Stimulated activated CD4-positive, alpha-beta T cell treated with anti-CD3 and anti-CD28 coated beads, Interleukin-4, amount 100 ng/mL, for 24 hours (primary cell): ENCODE measurements at regions not wholly inside any gene's neighbourhood (a gene's known extent, or its start where the extent isn't known, plus 50 kb on each side); places are given as distances from the start of the nearest gene placed in this dataset.
"Not testable (repeated sequence)": the region's sequence is repeated elsewhere in the genome, so short reads cannot be mapped to it uniquely, and the experiment has no call there.

Experiments used
- DNase-seq: peaks from one replicate; pipeline ENCODE4 v3.0.0-alpha.2; 2020

DNA sequence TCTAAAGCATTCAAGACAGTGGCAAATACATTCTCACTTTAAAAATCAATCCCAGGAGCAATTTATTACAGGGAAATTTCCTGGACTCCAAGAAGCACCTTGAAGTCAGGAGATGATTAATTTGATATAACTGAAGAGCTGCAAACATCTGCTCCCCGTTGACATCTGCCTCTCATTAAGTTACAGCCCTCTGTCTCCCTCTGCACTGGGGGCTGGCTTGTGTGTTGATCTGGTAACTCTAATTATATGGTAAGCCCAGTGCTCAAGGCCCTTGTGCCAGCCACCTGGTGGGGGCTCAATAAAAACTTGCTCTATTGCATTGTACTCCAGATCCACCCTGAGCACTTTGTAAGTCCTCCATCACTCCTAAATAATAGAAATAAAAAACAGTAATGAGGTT is 131.1 kb upstream of the ZNF462 start:
- no peak for DNase-seq

DNA sequence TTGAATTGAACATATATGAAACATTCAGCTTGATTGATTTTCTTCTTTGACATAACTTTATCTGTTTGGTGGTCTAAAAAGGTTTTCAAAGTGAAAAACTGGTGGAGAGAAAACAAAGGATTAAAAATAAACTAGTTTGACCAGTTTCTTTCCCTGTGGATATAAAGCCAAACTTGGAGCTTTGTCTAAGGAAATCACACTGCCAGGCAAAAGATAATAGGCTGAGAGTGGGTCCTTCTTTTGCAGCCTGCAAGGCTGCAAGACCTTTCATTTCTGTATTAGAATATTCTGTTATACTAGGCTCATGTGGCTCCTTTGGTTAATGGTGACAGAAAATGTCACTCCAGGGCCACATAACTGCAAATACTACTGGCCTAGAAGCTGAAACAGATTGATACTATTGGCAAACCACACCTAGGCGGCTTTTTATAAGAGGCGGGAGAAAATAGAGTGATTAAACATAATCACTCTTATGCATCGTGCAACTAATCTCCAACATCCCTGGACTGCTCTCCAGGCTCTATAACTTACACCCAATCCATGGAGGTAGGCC is 129.1 kb upstream of the ZNF462 start:
- no peak for DNase-seq

- DNase-seq, result no peak
Measured at GRCh38 chr9:106737516-106737915, 125.5 kb upstream of the ZNF462 start.

DNA sequence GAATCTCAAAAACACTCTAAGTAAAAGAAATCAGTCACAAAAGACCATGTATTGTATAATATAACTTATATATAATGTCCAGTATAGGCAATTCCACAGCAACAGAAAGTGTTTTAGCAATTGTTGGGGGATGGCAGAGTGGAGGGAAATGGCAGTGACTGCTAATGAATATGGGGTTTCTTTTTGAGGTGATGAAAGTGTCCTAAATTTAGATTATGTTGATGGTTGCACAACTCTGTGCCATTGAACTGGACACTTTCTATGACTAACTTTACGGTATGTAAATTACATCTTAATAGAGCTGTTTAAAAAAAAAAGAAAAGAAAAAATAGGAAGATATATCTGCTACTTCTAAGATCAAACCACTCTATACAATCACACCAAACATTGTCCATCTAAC is 124.9 kb upstream of the ZNF462 start:
- DNase-seq, result no peak

- DNase-seq, result no peak
Measured at GRCh38 chr9:106745457-106745856, 117.5 kb upstream of the ZNF462 start.

DNA sequence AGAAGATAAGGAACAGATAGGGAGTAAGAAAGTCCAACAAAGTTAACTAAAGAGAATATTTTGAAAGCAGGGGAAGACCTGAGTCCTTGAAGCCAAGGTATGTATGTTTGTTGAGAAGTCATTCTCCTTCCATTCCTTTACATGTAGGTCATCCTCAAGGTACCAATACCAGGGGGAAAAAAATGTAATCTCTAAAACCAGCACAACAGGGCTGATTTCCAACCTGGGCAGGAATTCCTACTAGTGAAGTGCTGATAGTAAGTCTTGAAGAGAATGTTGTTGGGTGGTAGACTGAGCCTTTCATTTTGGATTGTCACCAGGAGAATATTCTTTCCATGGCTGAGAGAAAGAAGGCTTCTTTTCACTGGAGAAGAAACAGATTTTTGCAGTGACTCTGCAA is 117.1 kb upstream of the ZNF462 start:
- DNase-seq, result no peak

DNA sequence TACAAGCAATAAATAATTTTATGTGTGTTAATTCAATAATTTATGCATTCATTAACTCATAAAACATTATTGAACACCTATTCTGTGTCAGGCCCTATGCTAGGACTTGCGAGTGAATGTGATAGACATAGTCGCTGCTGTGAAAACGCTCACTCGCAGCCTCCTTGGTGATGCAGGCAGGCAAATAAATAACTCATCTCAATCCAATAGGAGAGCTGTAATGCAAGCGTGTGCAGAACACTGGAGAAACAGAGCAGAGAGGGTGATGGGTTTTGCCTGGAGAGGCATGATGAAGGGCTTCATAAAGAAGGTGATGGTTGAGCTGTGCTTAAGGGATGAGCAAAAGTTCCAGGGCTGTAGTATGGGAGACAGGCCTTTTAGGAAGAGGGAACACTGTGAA is 111.3 kb upstream of the ZNF462 start:
- DNase-seq, result no peak

DNA sequence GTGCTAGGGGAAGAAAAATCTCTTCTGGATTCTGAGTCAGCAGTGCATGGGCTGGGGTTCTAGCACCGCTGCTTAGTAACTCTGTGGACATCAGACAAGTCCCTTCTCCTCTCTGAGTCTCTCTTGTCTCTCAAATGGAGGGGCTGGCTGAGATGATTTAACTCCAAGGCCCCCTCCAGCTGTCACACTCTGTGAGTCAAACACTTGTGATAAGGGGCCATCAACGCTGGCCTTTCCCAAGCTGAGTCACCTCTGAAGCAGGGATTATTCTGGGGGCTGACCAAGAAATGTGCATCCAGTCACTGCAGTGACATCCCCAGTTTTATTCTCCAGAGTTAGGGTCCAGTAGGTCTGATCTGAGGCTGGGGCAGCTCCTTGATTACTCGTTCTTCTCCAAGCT is 110.4 kb upstream of the ZNF462 start:
- no peak for DNase-seq

DNA sequence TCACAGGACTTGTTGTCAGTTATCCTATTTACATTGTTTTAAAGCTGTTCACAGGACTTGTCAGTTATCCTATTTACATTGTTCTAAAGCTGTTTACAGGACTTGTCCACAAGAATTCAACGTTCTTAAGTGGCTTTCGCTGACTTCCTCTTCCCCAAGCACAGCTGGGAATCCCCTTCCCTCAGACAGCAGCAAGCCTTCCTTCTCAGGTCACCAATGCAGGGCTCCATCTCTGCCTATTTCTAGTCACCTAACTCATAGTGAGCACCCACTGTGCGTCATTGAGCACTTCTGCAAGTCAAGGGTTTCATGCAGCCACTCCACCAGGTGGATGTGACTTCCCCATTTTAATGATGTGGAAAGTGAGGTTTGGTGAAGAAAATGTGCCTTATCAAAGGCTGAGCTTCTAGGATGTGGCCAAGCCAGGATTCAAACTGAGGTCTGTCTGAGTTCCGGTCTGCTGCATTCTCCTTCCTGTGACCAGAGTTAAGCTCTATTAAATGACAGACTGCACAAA is 109.8 kb upstream of the ZNF462 start:
- DNase-seq, result no peak

GRCh38 chr9:106755736-106756135 is 107.2 kb upstream of the ZNF462 start:
- no peak for DNase-seq

- DNase-seq, result no peak
Measured at GRCh38 chr9:106757514-106757913, 105.5 kb upstream of the ZNF462 start.

DNA sequence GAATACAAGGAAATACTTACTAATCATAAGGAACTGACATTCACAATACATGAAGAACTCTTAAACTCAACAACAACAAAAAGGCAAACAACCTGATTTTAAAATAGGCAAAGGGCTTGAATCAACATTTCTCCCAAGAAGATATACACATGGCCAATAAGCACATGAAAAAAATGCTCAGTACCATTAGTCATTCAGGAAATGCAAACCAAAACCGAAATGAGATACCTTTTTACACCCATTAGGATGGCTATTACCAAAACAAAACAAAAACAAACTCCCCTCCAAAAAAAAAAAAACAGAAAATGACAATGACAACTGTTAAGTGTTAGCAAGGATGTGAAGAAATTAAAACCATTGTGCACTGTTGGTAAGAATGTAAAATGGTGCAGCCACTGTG is 104.1 kb upstream of the ZNF462 start:
- no peak for DNase-seq

GRCh38 chr9:106761493-106761892 is 101.5 kb upstream of the ZNF462 start:
- no peak for DNase-seq

DNA sequence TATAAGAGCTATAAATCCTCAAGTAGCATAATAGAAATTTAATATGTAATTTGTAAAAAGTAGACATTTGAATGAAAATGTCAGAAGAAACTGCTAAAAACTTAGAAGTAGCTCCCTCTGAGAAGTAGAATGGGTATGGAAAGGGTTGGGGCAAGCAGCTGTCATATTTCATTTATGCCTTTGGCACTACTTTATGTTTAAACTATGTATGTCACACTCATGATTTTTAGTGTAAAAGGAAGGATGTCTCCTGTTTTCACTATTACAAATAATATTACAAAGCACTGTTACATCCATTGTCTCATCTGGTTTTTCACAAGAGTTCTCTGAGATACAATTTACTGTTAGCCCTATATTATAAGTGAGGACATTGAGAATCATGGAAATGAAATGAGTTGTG is 96.3 kb upstream of the ZNF462 start:
- DNase-seq, result no peak

DNA sequence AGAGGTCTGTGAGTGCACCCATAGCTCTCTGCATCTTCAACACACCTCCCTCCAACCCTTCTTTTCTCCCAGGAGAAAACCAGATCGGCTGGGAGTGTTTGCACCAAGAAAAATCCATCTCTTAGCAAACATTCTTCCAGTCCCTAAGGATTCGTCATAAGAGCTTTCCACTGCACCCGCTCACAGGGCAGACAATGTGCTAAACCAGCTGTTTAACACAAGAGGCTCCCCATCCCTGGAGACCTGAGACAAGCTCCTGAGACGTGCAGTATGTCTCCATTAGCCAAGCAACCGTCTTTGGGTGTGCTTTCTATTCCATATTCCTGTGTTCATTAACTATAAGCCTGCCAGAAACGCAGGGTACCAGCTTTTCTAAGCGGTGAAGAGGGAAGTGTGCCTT is 93.6 kb upstream of the ZNF462 start:
- DNase-seq, result no peak

DNA sequence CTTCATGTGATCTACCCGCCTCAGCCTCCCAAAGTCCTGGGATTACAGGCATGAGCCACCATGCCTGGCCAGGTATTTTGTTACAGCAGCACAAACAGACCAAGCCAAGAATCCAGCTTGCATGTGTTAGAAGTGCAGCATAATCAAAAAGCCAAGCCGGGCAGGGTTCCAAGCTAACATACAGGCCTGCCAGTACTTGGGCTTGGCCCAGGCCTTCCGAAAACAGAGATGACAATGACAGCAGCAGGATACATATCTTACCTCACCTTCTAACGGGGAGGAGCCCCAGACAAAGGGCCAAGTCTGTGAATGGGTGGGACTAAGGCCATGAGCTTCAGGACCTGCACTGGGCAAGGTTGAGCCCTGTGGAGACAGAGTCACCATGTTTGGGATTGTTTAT is 91.4 kb upstream of the ZNF462 start:
- no peak for DNase-seq

DNA sequence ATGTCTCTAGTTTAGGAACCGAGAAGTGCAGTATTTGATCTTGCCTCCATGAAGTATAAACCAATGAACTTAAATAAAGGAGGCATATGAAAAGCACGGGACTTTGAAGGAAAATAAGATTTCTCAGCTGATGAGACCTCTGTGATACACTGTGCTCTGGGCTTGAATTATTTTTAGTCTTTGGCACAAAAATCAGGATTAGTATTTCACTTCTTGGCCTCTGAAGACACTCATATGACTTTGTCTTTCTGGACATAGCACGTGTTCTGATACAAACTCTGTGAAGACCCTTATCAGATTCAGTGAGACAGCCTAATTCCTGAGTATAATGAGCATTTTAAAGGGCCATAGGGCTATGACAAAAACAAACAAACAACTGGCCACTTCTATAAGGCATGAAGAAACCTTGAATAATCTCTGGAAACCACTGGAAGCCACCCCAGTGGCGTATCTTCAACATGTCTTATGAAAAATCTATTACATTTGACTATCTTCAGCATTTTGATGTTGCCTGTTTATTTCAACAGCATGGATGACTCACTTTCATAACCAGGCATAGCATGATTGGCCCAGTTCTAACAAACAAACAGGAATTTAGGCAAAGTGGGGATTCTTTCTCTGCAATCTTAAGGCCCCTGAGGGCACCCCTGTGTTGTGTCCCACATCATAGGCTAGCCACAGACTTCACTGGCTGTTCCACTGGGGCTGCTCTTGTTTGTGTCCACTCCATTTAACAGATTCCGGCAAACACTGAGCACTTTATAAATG is 90.3 kb upstream of the ZNF462 start:
- no peak for DNase-seq

- no peak for DNase-seq
Measured at GRCh38 chr9:106773750-106774149, 89.2 kb upstream of the ZNF462 start.

- no peak for DNase-seq
Measured at GRCh38 chr9:106775960-106776359, 87.0 kb upstream of the ZNF462 start.

GRCh38 chr9:106779796-106780195 is 83.2 kb upstream of the ZNF462 start:
- DNase-seq, result no peak

DNA sequence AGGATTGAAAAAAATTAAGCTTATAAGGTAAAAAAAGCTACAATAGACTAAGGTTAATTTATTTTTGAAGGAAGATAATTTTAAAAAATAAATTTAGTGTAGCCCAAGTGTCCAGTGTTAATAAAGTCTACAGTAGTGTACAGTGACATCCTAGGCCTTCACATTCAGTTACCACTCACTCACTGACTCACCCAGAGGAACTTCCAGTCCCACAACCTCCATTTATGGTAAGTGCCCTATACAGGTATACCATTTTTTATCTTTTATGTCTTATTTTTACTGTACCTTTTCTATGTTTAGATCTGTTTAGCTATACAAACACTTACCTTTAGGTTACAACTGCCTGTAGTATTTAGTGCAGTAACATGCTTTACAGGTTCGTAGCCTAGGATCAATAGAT is 79.8 kb upstream of the ZNF462 start:
- no peak for DNase-seq

- DNase-seq, result no peak
Measured at GRCh38 chr9:106784076-106784475, 78.9 kb upstream of the ZNF462 start.

- no peak for DNase-seq
Measured at GRCh38 chr9:106785200-106785599, 77.8 kb upstream of the ZNF462 start.

DNA sequence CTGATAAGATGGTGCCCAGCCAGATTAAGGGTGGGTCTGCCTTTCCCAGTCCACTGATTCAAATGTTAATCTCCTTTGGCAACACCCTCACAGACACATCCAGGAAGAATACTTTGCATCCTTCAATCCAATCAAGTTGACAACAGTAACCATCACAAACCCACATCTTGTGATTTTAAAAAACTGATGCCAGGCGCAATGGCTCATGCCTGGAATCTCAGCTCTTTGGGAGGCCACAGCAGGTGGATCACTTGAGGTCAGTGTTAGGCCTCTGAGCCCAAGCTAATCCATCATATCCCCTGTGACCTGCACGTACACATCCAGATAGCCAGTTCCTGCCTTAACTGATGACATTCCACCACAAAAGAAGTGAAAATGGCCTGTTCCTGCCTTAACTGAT is 74.9 kb upstream of the ZNF462 start:
- DNase-seq, result not testable (repeated sequence)

DNA sequence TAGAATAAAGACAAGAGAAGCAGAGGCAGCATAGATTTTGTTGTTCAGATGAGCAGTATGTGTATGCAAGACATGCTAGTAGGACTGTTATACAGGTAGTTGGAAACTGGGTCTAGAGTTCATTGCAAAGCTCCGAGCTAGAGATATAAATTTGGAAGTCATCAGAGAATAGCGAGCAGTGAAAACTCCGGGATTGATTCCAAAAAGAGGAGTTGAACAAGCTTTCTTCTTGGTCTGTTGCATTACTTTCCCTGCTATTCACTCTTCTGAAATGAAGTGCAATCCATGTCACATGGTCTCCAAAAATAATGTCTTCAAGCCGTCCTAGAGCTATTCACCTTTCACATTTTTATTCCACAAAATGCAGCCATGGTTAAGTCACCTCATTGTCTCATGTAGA is 67.9 kb upstream of the ZNF462 start:
- no peak for DNase-seq
